Cardiac fibroblast (primary cell): ENCODE measurements at regions not wholly inside any gene's neighbourhood (a gene's known extent, or its start where the extent isn't known, plus 50 kb on each side); places are given as distances from the start of the nearest gene placed in this dataset.

Source experiments
- DNase-seq, 2 donors: peaks; one replicate each; pipeline versions ENCODE4 v3.0.0 to v3.0.0-alpha.2; 2010; ENCODE audit warnings: low read depth in 2 of 2
- H3K4me3 ChIP-seq, 2 donors: replicated peaks in 1 of 2; 1 replicate in 1 of 2; 2 replicates in 1 of 2; pipeline ENCODE4 v1.5.1; 2011; ENCODE audit warnings: low read depth in 2 of 2, low read length in 2 of 2, mild to moderate bottlenecking in 2 of 2, moderate library complexity in 1 of 2
- CTCF ChIP-seq: IDR thresholded peaks from one replicate; pipeline ENCODE4 v1.5.1; 2011; ENCODE audit warnings: low read depth, mild to moderate bottlenecking, low read length, inconsistent platforms

GRCh38 chr9:118252027-118252426 lies 547.8 kb downstream of the TLR4 start:
- DNase-seq, result no peak
- no peak overlapping the region for H3K4me3 ChIP-seq
- no peak for TF ChIP-seq CTCF

GRCh38 chr9:118262191-118262590 lies 558.0 kb downstream of the TLR4 start:
- no peak for TF ChIP-seq CTCF
- no peak for DNase-seq
- H3K4me3 ChIP-seq, result no peak overlapping the region

GRCh38 chr9:118263949-118264348 lies 559.7 kb downstream of the TLR4 start:
- DNase-seq, result no peak
- no peak overlapping the region for H3K4me3 ChIP-seq

GRCh38 chr9:118268046-118268445 lies 563.8 kb downstream of the TLR4 start:
- DNase-seq, result no peak
- no peak overlapping the region for H3K4me3 ChIP-seq
- no peak for TF ChIP-seq CTCF

More at GRCh38 chr9:118263949-118264348, 559.7 kb downstream of the TLR4 start:
- TF ChIP-seq CTCF, result no peak

GRCh38 chr9:118269623-118270022 lies 565.4 kb downstream of the TLR4 start:
- no peak for DNase-seq

GRCh38 chr9:118271331-118271730 lies 567.1 kb downstream of the TLR4 start:
- no peak for DNase-seq
- no peak overlapping the region for H3K4me3 ChIP-seq
- TF ChIP-seq CTCF, result no peak

More at GRCh38 chr9:118269623-118270022, 565.4 kb downstream of the TLR4 start:
- no peak for TF ChIP-seq CTCF
- H3K4me3 ChIP-seq, result no peak overlapping the region

GRCh38 chr9:118271936-118272335 lies 567.7 kb downstream of the TLR4 start:
- no peak overlapping the region for H3K4me3 ChIP-seq
- no peak for TF ChIP-seq CTCF
- DNase-seq, result no peak
